Activated B cell treated with CpG ODN at 0.5 μM for 24 hours (primary cell): ENCODE measurements at regions not wholly inside any gene's neighbourhood (a gene's known extent, or its start where the extent isn't known, plus 50 kb on each side); places are given as distances from the start of the nearest gene placed in this dataset.

Experiments used
- ATAC-seq: fragments of 200-7000 bp; cut with Tn5 transposase; one replicate; pipeline ENCODE4 v1.10.0; 2021; ENCODE audit warnings: low read depth, mild to moderate bottlenecking, moderate library complexity
- CTCF ChIA-PET: fragments of 350-600 bp; sonication (Branson Sonifier 250); formaldehyde crosslinking; loops from one replicate; lab custom pipeline; 2021; ENCODE audit warnings: antibody characterized with exemption; lab: Charles Lee
- POLR2A ChIA-PET: fragments of 350-600 bp; sonication (Branson Sonifier 250); formaldehyde crosslinking; loops from one replicate; lab custom pipeline; 2021; ENCODE audit warnings: antibody characterized with exemption; lab: Charles Lee
- DNase-seq: peaks from one replicate; pipeline ENCODE4 v3.0.0; 2022
- H3K27ac Mint-ChIP-seq: one replicate; pipeline ENCODE4 v1.8.0; 2020; ENCODE audit warnings: mixed read lengths
- H3K27me3 Mint-ChIP-seq: one replicate; pipeline ENCODE4 v1.8.0; 2021; ENCODE audit warnings: mixed read lengths
- H3K36me3 Mint-ChIP-seq: one replicate; pipeline ENCODE4 v1.8.0; 2021; ENCODE audit warnings: low read depth, mixed read lengths
- H3K4me1 Mint-ChIP-seq: one replicate; pipeline ENCODE4 v1.8.0; 2021; ENCODE audit warnings: mixed read lengths
- H3K4me3 Mint-ChIP-seq: one replicate; pipeline ENCODE4 v1.8.0; 2020; ENCODE audit warnings: mild to moderate bottlenecking, mixed read lengths
- H3K9me3 Mint-ChIP-seq: one replicate; pipeline ENCODE4 v1.8.0; 2020; ENCODE audit warnings: mixed read lengths
- intact Hi-C: fragments of 100-400 bp; cut with micrococcal nuclease; formaldehyde crosslinking; loops from one replicate; pipeline ENCODE4 v1.15.1; 2024
- TF ChIP-seq, protein P1 (sequence below): fragments of 200-600 bp; IDR thresholded peaks from one replicate; pipeline ENCODE4 v1.8.0; 2022; ENCODE audit warnings: antibody characterized with exemption, mild to moderate bottlenecking

DNA sequence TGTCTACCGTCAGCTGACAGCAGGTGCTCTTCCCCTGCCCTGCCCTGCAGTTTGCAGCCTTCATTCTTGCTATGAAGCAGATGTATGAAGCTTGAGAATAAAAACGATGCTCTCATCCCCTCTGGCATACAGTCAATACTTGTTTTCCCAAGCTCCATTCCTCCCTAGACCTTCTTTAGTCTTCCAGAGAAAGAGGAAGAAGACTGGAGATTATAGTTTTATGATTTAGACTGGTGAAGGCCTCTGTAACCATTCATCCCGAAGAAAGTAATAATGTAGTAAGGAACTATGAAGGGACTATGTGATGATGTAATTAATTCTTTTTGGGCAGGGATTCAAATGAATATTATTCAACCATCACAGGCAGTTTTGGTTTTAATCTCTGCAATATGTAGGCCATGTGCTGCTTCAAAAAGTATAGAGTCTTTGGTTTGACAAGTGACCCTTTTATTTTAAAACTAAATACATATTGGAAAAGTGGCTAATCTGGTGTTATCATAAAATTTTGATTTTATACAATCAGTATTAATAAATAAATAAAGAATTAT is 242.4 kb upstream of the KIAA1217 start:
- intact Hi-C loops = no loop called here

DNA sequence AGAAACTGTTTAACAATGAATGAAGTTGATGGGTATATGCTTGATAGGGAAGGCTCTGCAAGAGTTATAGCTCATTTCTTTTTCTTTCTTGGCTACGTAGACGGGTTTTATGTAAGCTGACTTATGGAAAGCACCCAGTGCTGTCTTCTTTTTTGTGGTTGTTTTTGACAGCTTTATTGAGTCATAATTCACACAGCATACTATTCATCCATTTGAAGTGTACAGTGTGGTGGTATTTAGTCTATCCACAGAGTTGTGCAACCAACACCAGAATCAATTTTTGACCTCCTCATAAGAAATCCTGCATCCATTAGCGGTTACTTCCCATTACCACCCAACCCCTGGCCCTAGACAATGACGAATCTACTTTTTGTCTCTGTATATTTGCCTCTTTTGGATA is 240.6 kb upstream of the KIAA1217 start:
- CTCF ChIA-PET = no interaction called here
- DNase-seq = no peak
- Mint-ChIP-seq H3K4me1 (no peaks in the 10 kb centered on the region), H3K9me3 (peaks cover 2% of the 10 kb centered on the region), H3K4me3 (no peak overlapping the region), H3K27me3 (no peaks in the 10 kb centered on the region), H3K27ac (no peak overlapping the region), H3K36me3 (no peaks in the 10 kb centered on the region)
- intact Hi-C loops = no loop called here
- POLR2A ChIA-PET = no interaction called here
- TF ChIP-seq, protein P1, sequence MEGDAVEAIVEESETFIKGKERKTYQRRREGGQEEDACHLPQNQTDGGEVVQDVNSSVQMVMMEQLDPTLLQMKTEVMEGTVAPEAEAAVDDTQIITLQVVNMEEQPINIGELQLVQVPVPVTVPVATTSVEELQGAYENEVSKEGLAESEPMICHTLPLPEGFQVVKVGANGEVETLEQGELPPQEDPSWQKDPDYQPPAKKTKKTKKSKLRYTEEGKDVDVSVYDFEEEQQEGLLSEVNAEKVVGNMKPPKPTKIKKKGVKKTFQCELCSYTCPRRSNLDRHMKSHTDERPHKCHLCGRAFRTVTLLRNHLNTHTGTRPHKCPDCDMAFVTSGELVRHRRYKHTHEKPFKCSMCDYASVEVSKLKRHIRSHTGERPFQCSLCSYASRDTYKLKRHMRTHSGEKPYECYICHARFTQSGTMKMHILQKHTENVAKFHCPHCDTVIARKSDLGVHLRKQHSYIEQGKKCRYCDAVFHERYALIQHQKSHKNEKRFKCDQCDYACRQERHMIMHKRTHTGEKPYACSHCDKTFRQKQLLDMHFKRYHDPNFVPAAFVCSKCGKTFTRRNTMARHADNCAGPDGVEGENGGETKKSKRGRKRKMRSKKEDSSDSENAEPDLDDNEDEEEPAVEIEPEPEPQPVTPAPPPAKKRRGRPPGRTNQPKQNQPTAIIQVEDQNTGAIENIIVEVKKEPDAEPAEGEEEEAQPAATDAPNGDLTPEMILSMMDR = no peak
- no peak for ATAC-seq

More for the DNA sequence above, 242.4 kb upstream of the KIAA1217 start:
- peaks cover 2% of the 10 kb centered on the region for H3K9me3 Mint-ChIP-seq
- no peaks in the 10 kb centered on the region for H3K4me1 Mint-ChIP-seq
- no peak overlapping the region for H3K27ac Mint-ChIP-seq
- ChIA-PET CTCF (no interaction called here), POLR2A (no interaction called here)
- TF ChIP-seq, protein P1 = no peak
- H3K36me3 Mint-ChIP-seq = no peaks in the 10 kb centered on the region
- no peak overlapping the region for H3K4me3 Mint-ChIP-seq
- no peaks in the 10 kb centered on the region for H3K27me3 Mint-ChIP-seq
- no peak for DNase-seq
- no peak for ATAC-seq

DNA sequence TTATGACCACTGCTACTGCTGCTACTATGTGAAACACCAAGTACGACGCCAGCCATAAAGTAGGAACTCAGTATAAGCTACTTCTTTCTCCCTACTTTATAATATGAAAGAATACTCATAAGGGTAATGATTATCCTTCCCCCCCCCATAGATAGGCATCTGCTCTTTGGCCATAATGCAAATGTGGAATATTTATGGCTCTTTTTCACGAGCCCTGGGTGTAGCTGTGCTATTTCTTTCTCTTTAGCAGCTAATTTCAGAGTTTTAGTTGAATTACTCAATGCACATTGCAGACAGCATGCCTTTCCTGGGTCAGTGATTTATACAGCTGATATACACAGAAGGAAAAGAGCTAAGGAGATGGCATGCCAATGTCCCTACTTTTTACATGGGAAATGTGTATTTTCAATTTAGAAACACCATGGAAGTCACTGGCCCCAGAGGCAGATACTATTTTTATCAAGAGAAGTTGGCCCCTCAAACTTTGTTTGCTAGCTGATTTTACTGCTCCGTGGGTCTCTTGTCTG is 234.1 kb upstream of the KIAA1217 start:
- CTCF ChIA-PET = no interaction called here
- H3K27me3 Mint-ChIP-seq = no peaks in the 10 kb centered on the region
- intact Hi-C loops = no loop called here

GRCh38 chr10:23975431-23975830 is 233.5 kb upstream of the KIAA1217 start:
- Mint-ChIP-seq H3K27me3 (no peaks in the 10 kb centered on the region), H3K36me3 (no peaks in the 10 kb centered on the region), H3K27ac (no peak overlapping the region), H3K9me3 (no peaks in the 10 kb centered on the region), H3K4me3 (no peak overlapping the region), H3K4me1 (no peaks in the 10 kb centered on the region)
- intact Hi-C loops = no loop called here
- ChIA-PET POLR2A (no interaction called here), CTCF (no interaction called here)
- DNase-seq (no peak), ATAC-seq (no peak)
- TF ChIP-seq, protein P1 = no peak

More for the DNA sequence above, 234.1 kb upstream of the KIAA1217 start:
- TF ChIP-seq, protein P1 = no peak
- Mint-ChIP-seq H3K9me3 (no peaks in the 10 kb centered on the region), H3K27ac (no peak overlapping the region), H3K36me3 (no peaks in the 10 kb centered on the region), H3K4me1 (no peaks in the 10 kb centered on the region), H3K4me3 (no peak overlapping the region)
- DNase-seq (no peak), ATAC-seq (no peak)
- POLR2A ChIA-PET = no interaction called here

GRCh38 chr10:23976275-23976674 is 232.7 kb upstream of the KIAA1217 start:
- no peak for DNase-seq
- Mint-ChIP-seq H3K36me3 (no peaks in the 10 kb centered on the region), H3K4me3 (no peak overlapping the region), H3K27ac (no peak overlapping the region), H3K9me3 (no peaks in the 10 kb centered on the region), H3K4me1 (no peaks in the 10 kb centered on the region), H3K27me3 (no peaks in the 10 kb centered on the region)
- CTCF ChIA-PET = no interaction called here
- POLR2A ChIA-PET = no interaction called here
- intact Hi-C loops = no loop called here
- no peak for ATAC-seq
- TF ChIP-seq, protein P1 = no peak
